Daoy (cell line): ENCODE measurements at regions not wholly inside any gene's neighbourhood (a gene's known extent, or its start where the extent isn't known, plus 50 kb on each side); places are given as distances from the start of the nearest gene placed in this dataset.
A peak's percentile ranks its signal among the peaks of the same experiment; 100 is the strongest.

Experiments used
- DNase-seq: peaks from one replicate; pipeline ENCODE4 v3.0.0-alpha.2; 2015; ENCODE audit warnings: low read depth

- no peak for DNase-seq
Observed at GRCh38 chr1:111556325-111557037, 53.0 kb upstream of the ADORA3 start.

- no peak for DNase-seq
Observed at GRCh38 chr1:111559736-111560279, 56.4 kb upstream of the ADORA3 start.

- no peak for DNase-seq
Observed at GRCh38 chr1:111561328-111561727, 57.9 kb upstream of the ADORA3 start.

DNA sequence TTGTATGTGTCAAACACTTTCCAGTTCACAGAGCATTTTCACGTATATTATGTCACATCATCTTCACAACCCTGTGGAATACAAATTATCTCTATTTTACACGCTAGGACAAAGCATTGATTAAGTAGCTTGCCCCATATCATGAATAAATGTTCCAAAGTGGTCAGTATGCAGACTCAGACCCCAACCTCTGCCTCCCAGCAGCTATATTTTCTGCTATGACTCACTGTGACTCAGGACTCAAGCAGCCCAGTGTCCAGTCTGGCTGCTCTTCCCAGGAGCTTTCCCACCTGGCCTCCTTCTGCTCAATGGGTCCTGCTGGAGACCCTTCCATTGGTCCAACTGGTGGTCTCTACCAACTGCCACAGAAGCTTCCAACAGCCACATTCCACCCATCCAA is 56.0 kb upstream of the RAP1A start:
- DNase-seq = peak; percentile 77

GRCh38 chr1:111565079-111565478 is 54.5 kb upstream of the RAP1A start:
- DNase-seq = peak; percentile 71

GRCh38 chr1:111565968-111566367 is 53.6 kb upstream of the RAP1A start:
- no peak for DNase-seq

DNA sequence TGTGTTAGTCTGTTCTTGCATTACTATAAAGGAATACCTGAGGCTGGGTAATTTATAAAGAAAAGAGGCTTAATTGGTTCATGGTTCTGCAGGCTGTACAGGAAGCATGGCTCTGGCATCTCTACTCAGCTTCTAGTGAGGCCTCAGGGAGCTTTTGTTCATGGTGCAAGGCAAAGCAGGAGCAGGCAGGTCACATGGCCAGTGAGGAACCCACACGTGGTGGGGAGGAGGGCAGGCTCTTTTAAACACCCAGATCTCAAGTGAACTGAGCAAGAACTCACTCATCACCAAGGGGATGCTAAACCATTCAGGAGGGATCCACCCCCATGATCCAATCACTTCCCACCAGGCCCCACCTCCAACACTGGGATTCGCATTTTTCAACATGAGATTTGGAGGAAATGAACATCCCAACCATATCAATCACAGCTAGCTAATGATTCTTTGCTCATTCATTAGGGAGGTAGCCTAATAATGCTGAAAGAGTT is 51.4 kb upstream of the RAP1A start:
- no peak for DNase-seq
